ENCODE measurements at regions not wholly inside any gene's neighbourhood (a gene's known extent, or its start where the extent isn't known, plus 50 kb on each side); places are given as distances from the start of the nearest gene placed in this dataset.

- Histone ChIP-seq H3K4me1 (ENCODE audit: low read length) (no peaks in the 10 kb centered on the region), H3K27me3 (ENCODE audit: low read depth, low read length) (no peaks in the 10 kb centered on the region), H3K36me3 (replicated peaks; ENCODE audit: low read depth, low read length) (no peaks in the 10 kb centered on the region), H3K4me2 (ENCODE audit: low read length) (no peak overlapping the region), H3K27ac (ENCODE audit: low read length) (no peak overlapping the region), H3K4me3 (ENCODE audit: low read length) (no peak overlapping the region), H3K79me2 (ENCODE audit: low read length) (no peaks in the 10 kb centered on the region), H3K9ac (ENCODE audit: low read length) (no peak overlapping the region), H4K20me1 (ENCODE audit: insufficient read depth, low read length) (no peaks in the 10 kb centered on the region), H2AFZ (ENCODE audit: low read depth, low read length) (no peak overlapping the region), H3K9me3 (ENCODE audit: insufficient read depth, low read length) (no peaks in the 10 kb centered on the region)
- no peak for TF ChIP-seq EZH2phosphoT487 (IDR thresholded peaks at IDR 0.05; ENCODE audit: low read depth)
- TF ChIP-seq, protein P1, sequence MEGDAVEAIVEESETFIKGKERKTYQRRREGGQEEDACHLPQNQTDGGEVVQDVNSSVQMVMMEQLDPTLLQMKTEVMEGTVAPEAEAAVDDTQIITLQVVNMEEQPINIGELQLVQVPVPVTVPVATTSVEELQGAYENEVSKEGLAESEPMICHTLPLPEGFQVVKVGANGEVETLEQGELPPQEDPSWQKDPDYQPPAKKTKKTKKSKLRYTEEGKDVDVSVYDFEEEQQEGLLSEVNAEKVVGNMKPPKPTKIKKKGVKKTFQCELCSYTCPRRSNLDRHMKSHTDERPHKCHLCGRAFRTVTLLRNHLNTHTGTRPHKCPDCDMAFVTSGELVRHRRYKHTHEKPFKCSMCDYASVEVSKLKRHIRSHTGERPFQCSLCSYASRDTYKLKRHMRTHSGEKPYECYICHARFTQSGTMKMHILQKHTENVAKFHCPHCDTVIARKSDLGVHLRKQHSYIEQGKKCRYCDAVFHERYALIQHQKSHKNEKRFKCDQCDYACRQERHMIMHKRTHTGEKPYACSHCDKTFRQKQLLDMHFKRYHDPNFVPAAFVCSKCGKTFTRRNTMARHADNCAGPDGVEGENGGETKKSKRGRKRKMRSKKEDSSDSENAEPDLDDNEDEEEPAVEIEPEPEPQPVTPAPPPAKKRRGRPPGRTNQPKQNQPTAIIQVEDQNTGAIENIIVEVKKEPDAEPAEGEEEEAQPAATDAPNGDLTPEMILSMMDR (IDR thresholded peaks at IDR 0.05; ENCODE audit: low read depth, low read length): no peak
Measured at GRCh38 chr20:30985386-30985785, 272.1 kb upstream of the DEFB115 start.
